ENCODE measurements at regions not wholly inside any gene's neighbourhood (a gene's known extent, or its start where the extent isn't known, plus 50 kb on each side); places are given as distances from the start of the nearest gene placed in this dataset.

DNA sequence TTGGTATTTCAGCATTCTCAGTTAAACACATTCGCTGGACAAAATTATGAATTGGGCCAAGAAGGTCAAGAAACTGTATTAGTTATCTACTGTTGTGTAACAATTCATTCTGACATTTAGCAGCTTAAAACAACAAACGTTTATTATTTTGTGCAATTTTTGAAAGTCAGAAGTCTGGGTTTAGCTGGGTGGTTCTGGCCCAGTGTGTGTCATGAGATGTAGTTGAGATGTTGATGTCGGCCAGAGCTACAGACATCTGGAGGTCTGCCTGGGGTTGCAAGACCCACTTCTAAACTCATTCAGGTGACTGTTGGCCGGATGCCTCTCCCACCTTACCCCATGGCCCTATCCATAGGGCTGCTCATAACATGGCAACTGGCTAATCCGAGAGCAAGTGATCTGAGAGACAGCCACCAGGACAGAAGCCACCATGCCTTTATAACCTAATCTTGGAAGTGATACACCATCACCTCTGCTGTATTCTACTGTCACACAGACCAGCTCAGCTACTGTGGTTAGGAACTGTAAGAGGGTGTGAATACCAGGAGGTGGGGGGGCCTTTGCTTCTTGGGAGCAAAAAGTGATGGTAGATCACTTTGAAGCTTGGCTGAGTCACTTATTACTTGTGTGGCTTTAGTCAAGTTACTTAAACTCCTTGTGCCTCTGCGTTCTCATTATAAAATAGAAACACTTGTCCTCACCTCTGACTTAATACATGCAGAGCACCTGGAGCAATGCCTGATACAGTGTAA is 217.0 kb upstream of the MYLIP start:
- Histone ChIP-seq H2AFZ (ENCODE audit: low read length) (no peak overlapping the region), H3K27me3 (ENCODE audit: insufficient read depth, low read length) (no peaks in the 10 kb centered on the region), H2AK5ac (ENCODE audit: insufficient read length, low read length) (no peak overlapping the region), H3K4me2 (ENCODE audit: insufficient read depth, insufficient read length, low read length) (peak overlapping the region; percentile 9), H3K18ac (ENCODE audit: insufficient read length, low read depth, low read length) (peak overlapping the region; percentile 38), H2BK15ac (ENCODE audit: low read depth, low read length) (no peak overlapping the region), H3K56ac (ENCODE audit: insufficient read length, low read depth, low read length) (no peak overlapping the region), H3K27ac (ENCODE audit: insufficient read length, low read depth, low read length) (peak overlapping the region; percentile 44), H4K20me1 (ENCODE audit: control insufficient read depth, insufficient read depth, insufficient read length) (no peaks in the 10 kb centered on the region), H3T11ph (ENCODE audit: low read length) (no peak overlapping the region), H3K4me1 (ENCODE audit: insufficient read depth, low read length) (peaks cover 27% of the 10 kb centered on the region; the same call in 1 of the 2 replicates), H3K23me2 (ENCODE audit: insufficient read length, low read depth, low read length, poor library complexity, severe bottlenecking) (no peaks in the 10 kb centered on the region), H2BK20ac (ENCODE audit: low read depth, low read length, poor library complexity, severe bottlenecking) (no peak overlapping the region), H4K91ac (ENCODE audit: insufficient read length, low read depth, low read length) (no peak overlapping the region), H3K14ac (ENCODE audit: insufficient read depth, low read length) (0 out of 2 replicates have a peak overlapping the region, but pooled peaks have one; percentile 41), H4K8ac (replicated peaks; ENCODE audit: insufficient read length, low read depth, low read length) (no peak overlapping the region), H3K9me3 (ENCODE audit: control insufficient read depth, low read depth, low read length) (no peaks in the 10 kb centered on the region), H2BK120ac (ENCODE audit: low read depth, low read length, poor library complexity, severe bottlenecking) (no peak overlapping the region), H2BK5ac (ENCODE audit: insufficient read length, low read length) (no peak overlapping the region), H3K4ac (ENCODE audit: low read depth, low read length) (no peak overlapping the region), H3K9ac (ENCODE audit: extremely low read depth, insufficient read length, low read length) (no peak overlapping the region), H2BK12ac (ENCODE audit: insufficient read length, low read depth, low read length) (peak overlapping the region; percentile 29), H4K5ac (ENCODE audit: insufficient read length, low read depth, low read length) (no peak overlapping the region), H3K23ac (ENCODE audit: insufficient read length, low read depth, low read length) (no peak overlapping the region), H3K79me2 (ENCODE audit: insufficient read depth, low read length) (no peaks in the 10 kb centered on the region), H3K79me1 (ENCODE audit: insufficient read depth, low read depth, low read length, poor library complexity, severe bottlenecking) (no peaks in the 10 kb centered on the region)
- WGBS (ENCODE audit: extremely low coverage, insufficient read length, low lambda C conversion rate), result no CpG with 5 or more reads among the region's 6 CpGs
- peak overlapping the region; percentile 92 to 94 (median 93) for H3K27ac Mint-ChIP-seq
- no peaks in the 10 kb centered on the region for H3K36me3 Mint-ChIP-seq (ENCODE audit: insufficient read depth in 1 of 3, low read depth in 3 of 3)
- H3K4me1 Mint-ChIP-seq, result peaks cover 64 to 79% of the 10 kb centered on the region in 2 experiments
- peak; percentile 54 for DNase-seq
- H3K27me3 Mint-ChIP-seq (ENCODE audit: low read depth), result no peaks in the 10 kb centered on the region
- no peak overlapping the region; a peak in 1 of 5 replicates for H3K4me3 Mint-ChIP-seq
- peaks cover 0 to 2% of the 10 kb centered on the region in 2 experiments; a peak in 4 of 5 replicates for H3K9me3 Mint-ChIP-seq
- TF ChIP-seq, protein P1, sequence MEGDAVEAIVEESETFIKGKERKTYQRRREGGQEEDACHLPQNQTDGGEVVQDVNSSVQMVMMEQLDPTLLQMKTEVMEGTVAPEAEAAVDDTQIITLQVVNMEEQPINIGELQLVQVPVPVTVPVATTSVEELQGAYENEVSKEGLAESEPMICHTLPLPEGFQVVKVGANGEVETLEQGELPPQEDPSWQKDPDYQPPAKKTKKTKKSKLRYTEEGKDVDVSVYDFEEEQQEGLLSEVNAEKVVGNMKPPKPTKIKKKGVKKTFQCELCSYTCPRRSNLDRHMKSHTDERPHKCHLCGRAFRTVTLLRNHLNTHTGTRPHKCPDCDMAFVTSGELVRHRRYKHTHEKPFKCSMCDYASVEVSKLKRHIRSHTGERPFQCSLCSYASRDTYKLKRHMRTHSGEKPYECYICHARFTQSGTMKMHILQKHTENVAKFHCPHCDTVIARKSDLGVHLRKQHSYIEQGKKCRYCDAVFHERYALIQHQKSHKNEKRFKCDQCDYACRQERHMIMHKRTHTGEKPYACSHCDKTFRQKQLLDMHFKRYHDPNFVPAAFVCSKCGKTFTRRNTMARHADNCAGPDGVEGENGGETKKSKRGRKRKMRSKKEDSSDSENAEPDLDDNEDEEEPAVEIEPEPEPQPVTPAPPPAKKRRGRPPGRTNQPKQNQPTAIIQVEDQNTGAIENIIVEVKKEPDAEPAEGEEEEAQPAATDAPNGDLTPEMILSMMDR (conservative IDR thresholded peaks at IDR 0.05), result no peak
